WTC11 (cell line): ENCODE measurements at regions not wholly inside any gene's neighbourhood (a gene's known extent, or its start where the extent isn't known, plus 50 kb on each side); places are given as distances from the start of the nearest gene placed in this dataset.

Source experiments
- ATAC-seq: fragments of 200-7000 bp; cut with Tn5 transposase; 2 replicates; pipeline ENCODE4 v1.10.0; 2021; ENCODE audit warnings: mild to moderate bottlenecking, moderate library complexity
- CTCF ChIA-PET: fragments of 300-600 bp; sonication (Branson Sonifier 250); formaldehyde crosslinking; loops from one replicate; lab custom pipeline; 2021; ENCODE audit warnings: antibody characterized with exemption; lab: Charles Lee
- POLR2A ChIA-PET: fragments of 350-600 bp; sonication (Branson Sonifier 250); formaldehyde crosslinking; loops from one replicate; lab custom pipeline; 2021; ENCODE audit warnings: antibody characterized with exemption; lab: Charles Lee
- DNase-seq: peaks from one replicate; pipeline ENCODE4 v3.0.0; 2021; ENCODE audit warnings: low spot score
- H3K27ac Mint-ChIP-seq: 2 replicates; pipeline ENCODE4 v1.8.0; 2021; ENCODE audit warnings: mixed read lengths
- H3K27me3 Mint-ChIP-seq: 2 replicates; pipeline ENCODE4 v1.8.0; 2021; ENCODE audit warnings: low read depth, mild to moderate bottlenecking, moderate library complexity, mixed read lengths
- H3K36me3 Mint-ChIP-seq: 2 replicates; pipeline ENCODE4 v1.8.0; 2021; ENCODE audit warnings: mixed read lengths
- H3K4me1 Mint-ChIP-seq: 2 replicates; pipeline ENCODE4 v1.8.0; 2022; ENCODE audit warnings: mixed read lengths
- H3K4me3 Mint-ChIP-seq: 2 replicates; pipeline ENCODE4 v1.8.0; 2021; ENCODE audit warnings: mild to moderate bottlenecking, moderate library complexity, mixed read lengths
- H3K9me3 Mint-ChIP-seq: 2 replicates; pipeline ENCODE4 v1.8.0; 2021; ENCODE audit warnings: mixed read lengths
- CTCF ChIP-seq: fragments of 200-600 bp; IDR thresholded peaks from 2 replicates; pipeline ENCODE4 v1.8.0; 2022; ENCODE audit warnings: antibody characterized with exemption
- ELF4 ChIP-seq: sonication (generic); formaldehyde crosslinking; IDR thresholded peaks from 2 replicates; pipeline ENCODE4 v1.8.1; 2022; ENCODE audit warnings: low read depth, mild to moderate bottlenecking, moderate library complexity, missing genetic modification reagents
- ESRRA ChIP-seq: sonication (generic); formaldehyde crosslinking; IDR thresholded peaks from 2 replicates; pipeline ENCODE4 v1.8.1; 2022; ENCODE audit warnings: mild to moderate bottlenecking, missing genetic modification reagents, borderline replicate concordance
- ETV6 ChIP-seq: sonication (generic); formaldehyde crosslinking; IDR thresholded peaks from 2 replicates; pipeline ENCODE4 v1.8.1; 2022; ENCODE audit warnings: mild to moderate bottlenecking, missing genetic modification reagents
- FOXJ3 ChIP-seq: sonication (generic); formaldehyde crosslinking; IDR thresholded peaks from 2 replicates; pipeline ENCODE4 v1.9.0; 2021; ENCODE audit warnings: missing genetic modification reagents, mild to moderate bottlenecking, borderline replicate concordance
- FOXK1 ChIP-seq: sonication (generic); formaldehyde crosslinking; IDR thresholded peaks from 2 replicates; pipeline ENCODE4 v1.8.0; 2022; ENCODE audit warnings: mild to moderate bottlenecking, moderate library complexity, missing genetic modification reagents
- FOXP1 ChIP-seq: sonication (generic); formaldehyde crosslinking; IDR thresholded peaks from 2 replicates; pipeline ENCODE4 v1.8.0; 2022; ENCODE audit warnings: missing genetic modification reagents, mild to moderate bottlenecking, moderate library complexity, borderline replicate concordance
- IRF2 ChIP-seq: sonication (generic); formaldehyde crosslinking; IDR thresholded peaks from 2 replicates; pipeline ENCODE4 v1.8.0; 2022; ENCODE audit warnings: low read depth, missing genetic modification reagents, borderline replicate concordance
- KAT7 ChIP-seq: sonication (generic); formaldehyde crosslinking; IDR thresholded peaks from 2 replicates; pipeline ENCODE4 v1.8.1; 2023; ENCODE audit warnings: missing genetic modification reagents, mild to moderate bottlenecking, borderline replicate concordance
- NFYB ChIP-seq: sonication (generic); formaldehyde crosslinking; conservative IDR thresholded peaks from 2 replicates; pipeline ENCODE4 v1.8.0; 2022; ENCODE audit warnings: low read depth, missing genetic modification reagents
- NR3C1 ChIP-seq: sonication (generic); formaldehyde crosslinking; conservative IDR thresholded peaks from 2 replicates; pipeline ENCODE4 v1.8.1; 2023; ENCODE audit warnings: low read depth, mild to moderate bottlenecking, missing genetic modification reagents
- SOX15 ChIP-seq: fragments of 250-450 bp; sonication (Bioruptor Pico); IDR thresholded peaks from 2 replicates; pipeline ENCODE4 v1.9.0; 2021; ENCODE audit warnings: mild to moderate bottlenecking
- SP1 ChIP-seq: sonication (generic); formaldehyde crosslinking; conservative IDR thresholded peaks from 2 replicates; pipeline ENCODE4 v1.8.1; 2022; ENCODE audit warnings: missing genetic modification reagents
- TEAD1 ChIP-seq: sonication (generic); formaldehyde crosslinking; IDR thresholded peaks from 2 replicates; pipeline ENCODE4 v1.8.0; 2022; ENCODE audit warnings: mild to moderate bottlenecking, missing genetic modification reagents
- ZNF138 ChIP-seq: sonication (generic); formaldehyde crosslinking; conservative IDR thresholded peaks from 2 replicates; pipeline ENCODE4 v1.8.1; 2022; ENCODE audit warnings: mild to moderate bottlenecking, moderate library complexity, missing genetic modification reagents
- ZNF263 ChIP-seq: sonication (generic); formaldehyde crosslinking; IDR thresholded peaks from 2 replicates; pipeline ENCODE4 v1.8.1; 2022; ENCODE audit warnings: low read depth, mild to moderate bottlenecking, moderate library complexity, missing genetic modification reagents
- ZNF416 ChIP-seq: fragments of 250-450 bp; sonication (Bioruptor Pico); IDR thresholded peaks from 2 replicates; pipeline ENCODE4 v1.9.0; 2021; ENCODE audit warnings: mild to moderate bottlenecking, inconsistent platforms
- ZNF423 ChIP-seq: fragments of 250-450 bp; sonication (Bioruptor Pico); IDR thresholded peaks from 2 replicates; pipeline ENCODE4 v2.1.2; 2022; ENCODE audit warnings: mild to moderate bottlenecking, moderate library complexity
- TF ChIP-seq, protein P1 (sequence below): sonication (generic); formaldehyde crosslinking; IDR thresholded peaks from 2 replicates; pipeline ENCODE4 v1.8.1; 2023; ENCODE audit warnings: mild to moderate bottlenecking, missing genetic modification reagents, borderline replicate concordance

GRCh38 chr15:85858586-85859375 is 64.1 kb upstream of the KLHL25 start:
- POLR2A ChIA-PET: no interaction called here
- peak; percentile 90 for ATAC-seq
- Mint-ChIP-seq H3K27ac (no peak overlapping the region), H3K36me3 (no peaks in the 10 kb centered on the region), H3K27me3 (no peaks in the 10 kb centered on the region; the same call in 1 of the 2 replicates), H3K4me1 (peaks cover 25% of the 10 kb centered on the region), H3K9me3 (no peaks in the 10 kb centered on the region), H3K4me3 (peak overlapping the region; percentile 67)
- CTCF ChIA-PET: interaction anchor here (0.6 to 1.9 kb wide), 39 partner anchors 9 to 766 kb away, joined by 3 to 14 read pairs (median 4); no protein-coding TSS in a partner anchor
- peak; percentile 85 for DNase-seq
- TF ChIP-seq CTCF (peak; percentile 84), ETV6 (peak; percentile 27; the same call in 1 of the 2 replicates), ZNF423 (CRISPR knock-in tag) (peak; percentile 59; the same call in 1 of the 2 replicates), SOX15 (CRISPR knock-in tag) (no peak), ZNF416 (CRISPR knock-in tag) (no peak)

DNA sequence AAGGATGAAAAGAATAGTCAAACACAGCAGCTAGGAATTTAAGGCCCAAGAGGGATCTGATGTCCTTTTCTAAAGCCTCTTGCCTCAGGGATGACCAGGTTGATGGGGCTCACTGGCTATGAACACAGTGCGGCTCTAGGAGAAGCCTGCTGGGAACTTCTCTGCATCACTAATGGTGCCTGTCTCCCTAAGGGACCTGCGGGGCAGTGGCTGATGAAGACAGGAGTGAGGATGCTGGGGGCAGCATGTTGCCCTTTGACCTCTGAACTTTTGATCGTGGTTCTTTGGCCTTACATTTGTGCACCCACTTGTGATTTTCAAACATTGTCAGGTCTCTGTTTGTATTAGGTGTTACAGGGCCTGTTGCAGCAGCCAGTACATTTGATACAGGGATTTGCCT is 64.9 kb upstream of the KLHL25 start:
- CTCF ChIA-PET: interaction anchor here (0.8 kb wide), 1 partner anchor 10 kb away, joined by 3 read pairs; no protein-coding TSS in a partner anchor
- no peak overlapping the region for H3K4me3 Mint-ChIP-seq
- TF ChIP-seq KAT7 (CRISPR knock-in tag) (no peak), ESRRA (CRISPR knock-in tag) (no peak), FOXK1 (CRISPR knock-in tag) (no peak), ZNF263 (CRISPR knock-in tag) (no peak), IRF2 (CRISPR knock-in tag) (no peak), FOXP1 (no peak), ELF4 (CRISPR knock-in tag) (no peak), NR3C1 (CRISPR knock-in tag) (no peak), FOXJ3 (no peak), NFYB (no peak), ZNF138 (CRISPR knock-in tag) (no peak), SP1 (CRISPR knock-in tag) (no peak), TEAD1 (CRISPR knock-in tag) (no peak)
- TF ChIP-seq, protein P1, sequence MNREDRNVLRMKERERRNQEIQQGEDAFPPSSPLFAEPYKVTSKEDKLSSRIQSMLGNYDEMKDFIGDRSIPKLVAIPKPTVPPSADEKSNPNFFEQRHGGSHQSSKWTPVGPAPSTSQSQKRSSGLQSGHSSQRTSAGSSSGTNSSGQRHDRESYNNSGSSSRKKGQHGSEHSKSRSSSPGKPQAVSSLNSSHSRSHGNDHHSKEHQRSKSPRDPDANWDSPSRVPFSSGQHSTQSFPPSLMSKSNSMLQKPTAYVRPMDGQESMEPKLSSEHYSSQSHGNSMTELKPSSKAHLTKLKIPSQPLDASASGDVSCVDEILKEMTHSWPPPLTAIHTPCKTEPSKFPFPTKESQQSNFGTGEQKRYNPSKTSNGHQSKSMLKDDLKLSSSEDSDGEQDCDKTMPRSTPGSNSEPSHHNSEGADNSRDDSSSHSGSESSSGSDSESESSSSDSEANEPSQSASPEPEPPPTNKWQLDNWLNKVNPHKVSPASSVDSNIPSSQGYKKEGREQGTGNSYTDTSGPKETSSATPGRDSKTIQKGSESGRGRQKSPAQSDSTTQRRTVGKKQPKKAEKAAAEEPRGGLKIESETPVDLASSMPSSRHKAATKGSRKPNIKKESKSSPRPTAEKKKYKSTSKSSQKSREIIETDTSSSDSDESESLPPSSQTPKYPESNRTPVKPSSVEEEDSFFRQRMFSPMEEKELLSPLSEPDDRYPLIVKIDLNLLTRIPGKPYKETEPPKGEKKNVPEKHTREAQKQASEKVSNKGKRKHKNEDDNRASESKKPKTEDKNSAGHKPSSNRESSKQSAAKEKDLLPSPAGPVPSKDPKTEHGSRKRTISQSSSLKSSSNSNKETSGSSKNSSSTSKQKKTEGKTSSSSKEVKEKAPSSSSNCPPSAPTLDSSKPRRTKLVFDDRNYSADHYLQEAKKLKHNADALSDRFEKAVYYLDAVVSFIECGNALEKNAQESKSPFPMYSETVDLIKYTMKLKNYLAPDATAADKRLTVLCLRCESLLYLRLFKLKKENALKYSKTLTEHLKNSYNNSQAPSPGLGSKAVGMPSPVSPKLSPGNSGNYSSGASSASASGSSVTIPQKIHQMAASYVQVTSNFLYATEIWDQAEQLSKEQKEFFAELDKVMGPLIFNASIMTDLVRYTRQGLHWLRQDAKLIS (CRISPR knock-in tag): no peak
- POLR2A ChIA-PET: no interaction called here
- peaks cover 22% of the 10 kb centered on the region for H3K4me1 Mint-ChIP-seq
- no peak overlapping the region for H3K27ac Mint-ChIP-seq
- no peaks in the 10 kb centered on the region for H3K9me3 Mint-ChIP-seq
- H3K27me3 Mint-ChIP-seq: no peaks in the 10 kb centered on the region; the same call in 1 of the 2 replicates
- no peaks in the 10 kb centered on the region for H3K36me3 Mint-ChIP-seq
- no peak for DNase-seq
- ATAC-seq: no peak
